ENCODE measurements at regions not wholly inside any gene's neighbourhood (a gene's known extent, or its start where the extent isn't known, plus 50 kb on each side); places are given as distances from the start of the nearest gene placed in this dataset.
"Not testable (repeated sequence)": the region's sequence is repeated elsewhere in the genome, so short reads cannot be mapped to it uniquely, and the experiment has no call there.

DNA sequence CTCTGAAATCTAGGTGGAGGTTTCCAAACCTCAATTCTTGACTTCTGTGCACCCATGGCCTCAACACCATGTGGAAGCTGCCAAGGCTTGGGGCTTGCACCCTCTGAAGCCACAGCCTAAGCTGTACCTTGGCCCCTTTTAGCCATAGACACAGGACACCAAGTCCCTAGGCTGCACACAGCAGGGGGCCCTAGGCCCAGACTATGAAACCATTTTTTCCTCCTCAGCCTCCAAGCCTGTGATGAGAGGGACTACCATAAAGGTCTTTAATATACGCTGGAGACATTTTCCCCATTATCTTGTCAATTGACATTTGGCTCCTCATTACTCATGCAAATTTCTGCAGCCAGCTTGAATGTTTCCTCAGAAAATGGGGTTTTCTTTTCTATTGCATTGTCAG is 53.7 kb upstream of the RASGRF1 start:
- not testable (repeated sequence) for H3K4me3 Mint-ChIP-seq; H3K9me3 Mint-ChIP-seq; H3K27ac Mint-ChIP-seq; DNase-seq (ENCODE audit: low spot score in 2 of 2); H3K36me3 Mint-ChIP-seq; ATAC-seq; H3K4me1 Mint-ChIP-seq

DNA sequence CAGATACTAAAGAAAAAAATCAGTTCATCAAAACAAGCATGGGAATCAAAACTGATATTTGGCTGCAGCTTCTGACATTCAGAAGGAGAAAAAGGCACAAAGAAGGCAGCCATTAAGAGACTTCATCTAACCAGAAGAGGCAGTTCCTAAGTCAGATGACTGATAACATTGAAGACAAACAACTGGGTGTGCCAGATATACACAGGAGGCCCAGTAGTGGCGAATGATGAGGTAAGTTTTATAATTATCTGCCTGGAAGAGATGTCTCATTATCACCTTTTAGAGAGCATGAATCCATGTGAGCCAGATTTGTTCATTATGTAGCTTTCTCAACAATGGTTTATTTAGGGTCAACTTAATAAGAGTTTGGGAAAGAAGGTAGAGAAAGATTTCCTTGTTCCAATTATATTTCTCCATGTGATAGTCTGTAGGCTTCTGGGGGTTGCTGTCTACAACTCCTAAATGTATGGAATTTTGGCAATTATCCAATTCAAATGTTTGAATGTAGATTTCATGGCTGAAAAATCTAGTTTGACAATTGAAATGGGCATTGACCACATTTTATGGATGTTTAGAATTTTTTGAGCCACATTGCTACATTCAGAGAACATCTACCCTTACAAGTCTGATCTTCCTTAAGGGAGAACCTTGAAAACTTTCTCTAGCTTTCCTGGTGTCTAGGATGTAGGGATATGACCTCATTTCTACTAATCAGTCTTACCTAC is 50.4 kb upstream of the RASGRF1 start:
- Mint-ChIP-seq H3K27ac (no peak overlapping the region), H3K4me3 (no peak overlapping the region), H3K36me3 (no peaks in the 10 kb centered on the region), H3K4me1 (no peaks in the 10 kb centered on the region), H3K9me3 (no peaks in the 10 kb centered on the region)
- ATAC-seq (no peak), DNase-seq (ENCODE audit: low spot score in 2 of 2) (no peak)

Measured in stimulated activated effector memory CD8-positive, alpha-beta T cell treated with anti-CD3 and anti-CD28 coated beads, Interleukin-12 subunit alpha, Interleukin-12 subunit beta, amount 100 ng/mL, for 72 hours (primary cell).